ENCODE measurements at regions not wholly inside any gene's neighbourhood (a gene's known extent, or its start where the extent isn't known, plus 50 kb on each side); places are given as distances from the start of the nearest gene placed in this dataset.

GRCh38 chr18:60639836-60640235 lies 267.3 kb upstream of the MC4R start:
- no peak overlapping the region for H3K4me3 ChIP-seq (replicated peaks in 1 of 4; ENCODE audit: control extremely low read depth in 1 of 4, insufficient read depth in 1 of 4, low read depth in 3 of 4, low read length in 4 of 4)
- no peaks in the 10 kb centered on the region for H3K4me1 ChIP-seq (ENCODE audit: control insufficient read depth, extremely low read depth, insufficient read depth, low read length)
- H3K27ac ChIP-seq (ENCODE audit: insufficient read depth, low read length), result no peak overlapping the region
- no peaks in the 10 kb centered on the region for H4K20me1 ChIP-seq (ENCODE audit: control insufficient read depth, extremely low read depth, insufficient read depth, low read length)
- no peak for DNase-seq (ENCODE audit: low read depth in 2 of 2)
- H3K4me2 ChIP-seq (ENCODE audit: extremely low read depth, insufficient read depth, low read length), result no peak overlapping the region
- no peak overlapping the region for H3K9ac ChIP-seq (ENCODE audit: insufficient read depth, low read length)
- H3K27me3 ChIP-seq (ENCODE audit: control insufficient read depth, insufficient read depth, low read length), result no peaks in the 10 kb centered on the region
- no peaks in the 10 kb centered on the region for H3K36me3 ChIP-seq (ENCODE audit: control insufficient read depth, insufficient read depth, low read length)
- TF ChIP-seq EZH2 (IDR thresholded peaks at IDR 0.05; ENCODE audit: low read length, missing control alignments), result no peak
- TF ChIP-seq CTCF (conservative IDR thresholded peaks at IDR 0.05 in 1 of 2, IDR thresholded peaks at IDR 0.05 in 1 of 2; ENCODE audit: low read depth in 1 of 2, low read length in 2 of 2), result no peak
- no peak overlapping the region for H2AFZ ChIP-seq (ENCODE audit: low read length)
- H3K9me3 ChIP-seq (ENCODE audit: control insufficient read depth, insufficient read depth, low read depth, low read length), result no peaks in the 10 kb centered on the region
- H3K79me2 ChIP-seq (ENCODE audit: control insufficient read depth, insufficient read depth, low read length), result no peaks in the 10 kb centered on the region

DNA sequence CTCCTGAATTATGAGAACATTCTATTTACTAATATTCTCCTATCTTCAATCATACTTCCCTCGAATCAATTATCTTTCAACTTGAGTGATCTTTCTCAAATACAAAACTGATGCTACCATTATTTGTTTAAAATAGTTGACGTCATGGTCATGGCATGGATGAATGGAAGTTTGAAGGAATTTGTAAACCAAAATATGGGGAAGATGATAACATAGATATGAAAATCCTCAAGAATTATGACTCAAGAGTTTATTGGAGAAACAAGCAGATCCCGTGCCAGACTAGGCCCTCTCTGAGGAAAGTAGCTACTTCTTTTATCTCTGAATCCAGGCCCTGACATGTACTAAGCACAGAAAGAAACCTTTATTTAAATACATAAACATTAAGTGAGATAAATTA lies 270.4 kb upstream of the MC4R start:
- Histone ChIP-seq H3K4me1 (ENCODE audit: control insufficient read depth, extremely low read depth, insufficient read depth, low read length) (no peaks in the 10 kb centered on the region), H3K9me3 (ENCODE audit: control insufficient read depth, insufficient read depth, low read depth, low read length) (no peaks in the 10 kb centered on the region), H4K20me1 (ENCODE audit: control insufficient read depth, extremely low read depth, insufficient read depth, low read length) (no peaks in the 10 kb centered on the region), H3K4me3 (replicated peaks in 1 of 4; ENCODE audit: control extremely low read depth in 1 of 4, insufficient read depth in 1 of 4, low read depth in 3 of 4, low read length in 4 of 4) (no peak overlapping the region), H3K27me3 (ENCODE audit: control insufficient read depth, insufficient read depth, low read length) (no peaks in the 10 kb centered on the region), H3K79me2 (ENCODE audit: control insufficient read depth, insufficient read depth, low read length) (no peaks in the 10 kb centered on the region), H3K4me2 (ENCODE audit: extremely low read depth, insufficient read depth, low read length) (no peak overlapping the region), H3K36me3 (ENCODE audit: control insufficient read depth, insufficient read depth, low read length) (no peaks in the 10 kb centered on the region), H2AFZ (ENCODE audit: low read length) (no peak overlapping the region), H3K9ac (ENCODE audit: insufficient read depth, low read length) (no peak overlapping the region), H3K27ac (ENCODE audit: insufficient read depth, low read length) (no peak overlapping the region)
- peak in 1 of 2 donors; percentile 0 for DNase-seq (ENCODE audit: low read depth in 2 of 2)
- no peak for TF ChIP-seq EZH2 (IDR thresholded peaks at IDR 0.05; ENCODE audit: low read length, missing control alignments)
- no peak for TF ChIP-seq CTCF (conservative IDR thresholded peaks at IDR 0.05 in 1 of 2, IDR thresholded peaks at IDR 0.05 in 1 of 2; ENCODE audit: low read depth in 1 of 2, low read length in 2 of 2)

- Histone ChIP-seq H3K4me3 (replicated peaks in 1 of 4; ENCODE audit: control extremely low read depth in 1 of 4, insufficient read depth in 1 of 4, low read depth in 3 of 4, low read length in 4 of 4) (no peak overlapping the region), H3K9ac (ENCODE audit: insufficient read depth, low read length) (no peak overlapping the region), H3K36me3 (ENCODE audit: control insufficient read depth, insufficient read depth, low read length) (no peaks in the 10 kb centered on the region), H2AFZ (ENCODE audit: low read length) (no peak overlapping the region), H3K79me2 (ENCODE audit: control insufficient read depth, insufficient read depth, low read length) (no peaks in the 10 kb centered on the region), H3K27me3 (ENCODE audit: control insufficient read depth, insufficient read depth, low read length) (no peaks in the 10 kb centered on the region), H4K20me1 (ENCODE audit: control insufficient read depth, extremely low read depth, insufficient read depth, low read length) (no peaks in the 10 kb centered on the region), H3K4me2 (ENCODE audit: extremely low read depth, insufficient read depth, low read length) (no peak overlapping the region), H3K27ac (ENCODE audit: insufficient read depth, low read length) (no peak overlapping the region), H3K9me3 (ENCODE audit: control insufficient read depth, insufficient read depth, low read depth, low read length) (no peaks in the 10 kb centered on the region), H3K4me1 (ENCODE audit: control insufficient read depth, extremely low read depth, insufficient read depth, low read length) (no peaks in the 10 kb centered on the region)
- DNase-seq (ENCODE audit: low read depth in 2 of 2), result peak in 1 of 2 donors; percentile 1
- TF ChIP-seq CTCF (conservative IDR thresholded peaks at IDR 0.05 in 1 of 2, IDR thresholded peaks at IDR 0.05 in 1 of 2; ENCODE audit: low read depth in 1 of 2, low read length in 2 of 2) (no peak), EZH2 (IDR thresholded peaks at IDR 0.05; ENCODE audit: low read length, missing control alignments) (no peak)
Observed at GRCh38 chr18:60646725-60647124, 274.1 kb upstream of the MC4R start.

Measured in fibroblast of lung (primary cell).